Skeletal muscle tissue (tissue), 3 donors: ENCODE measurements at regions not wholly inside any gene's neighbourhood (a gene's known extent, or its start where the extent isn't known, plus 50 kb on each side); places are given as distances from the start of the nearest gene placed in this dataset.
"Not testable (repeated sequence)": the region's sequence is repeated elsewhere in the genome, so short reads cannot be mapped to it uniquely, and the experiment has no call there.

ENCODE experiments used
- H3K27ac ChIP-seq: one replicate; pipeline ENCODE4 v1.7.0; 2013; ENCODE audit warnings: mild to moderate bottlenecking, low read depth, low read length, inconsistent platforms
- H3K27me3 ChIP-seq, 3 donors: one replicate each; pipeline ENCODE4 v1.7.0; 2013; ENCODE audit warnings: low read length in 3 of 3; ENCODE audit not compliant: control insufficient read depth in 3 of 3, insufficient read depth in 3 of 3
- H3K36me3 ChIP-seq, 3 donors: one replicate each; pipeline ENCODE4 v1.7.0; 2013; ENCODE audit warnings: low read length in 3 of 3; ENCODE audit not compliant: control insufficient read depth in 3 of 3, insufficient read depth in 3 of 3
- H3K4me1 ChIP-seq, 3 donors: one replicate each; pipeline ENCODE4 v1.7.0; 2013; ENCODE audit warnings: low read length in 3 of 3, mild to moderate bottlenecking in 3 of 3; ENCODE audit not compliant: control insufficient read depth in 3 of 3, insufficient read depth in 3 of 3
- H3K4me3 ChIP-seq, 3 donors: one replicate each; pipeline ENCODE4 v1.7.0; 2013; ENCODE audit warnings: low read length in 3 of 3
- H3K9ac ChIP-seq, 3 donors: one replicate each; pipeline ENCODE4 v1.7.0; 2013; ENCODE audit warnings: low read length in 3 of 3, mild to moderate bottlenecking in 3 of 3, moderate library complexity in 2 of 3, low read depth in 1 of 3
- H3K9me3 ChIP-seq, 3 donors: one replicate each; pipeline ENCODE4 v1.7.0; 2013; ENCODE audit warnings: low read length in 3 of 3; ENCODE audit not compliant: control insufficient read depth in 3 of 3
- donor health status: Osteomylitis.

DNA sequence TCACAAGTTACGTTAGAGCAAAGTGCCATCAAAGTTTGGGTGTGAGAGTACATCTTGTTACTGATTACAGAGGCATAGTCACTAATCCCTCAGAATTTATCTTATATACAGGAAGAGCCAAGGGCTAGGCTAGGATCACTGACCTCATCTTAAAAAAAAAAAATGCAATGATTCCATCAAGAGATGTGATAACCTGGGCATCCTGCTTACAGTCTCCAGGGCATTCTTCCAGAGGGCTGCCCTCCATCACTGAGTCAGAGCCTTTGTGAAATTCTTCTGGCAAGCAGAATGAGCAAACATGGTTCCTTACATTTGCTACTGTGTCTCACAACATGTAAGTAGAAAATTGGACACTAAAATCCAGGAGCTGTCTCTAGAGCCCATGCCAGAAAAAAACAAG, 410.6 kb downstream of the ZFHX3 start:
- H3K27me3 ChIP-seq, result no peaks in the 10 kb centered on the region
- H3K36me3 ChIP-seq, result no peaks in the 10 kb centered on the region
- no peak overlapping the region for H3K4me3 ChIP-seq
- no peaks in the 10 kb centered on the region for H3K4me1 ChIP-seq
- H3K27ac ChIP-seq, result no peak overlapping the region
- H3K9ac ChIP-seq, result no peak overlapping the region
- peaks cover 0 to 4% (median 4%) of the 10 kb centered on the region in 3 donors for H3K9me3 ChIP-seq

DNA sequence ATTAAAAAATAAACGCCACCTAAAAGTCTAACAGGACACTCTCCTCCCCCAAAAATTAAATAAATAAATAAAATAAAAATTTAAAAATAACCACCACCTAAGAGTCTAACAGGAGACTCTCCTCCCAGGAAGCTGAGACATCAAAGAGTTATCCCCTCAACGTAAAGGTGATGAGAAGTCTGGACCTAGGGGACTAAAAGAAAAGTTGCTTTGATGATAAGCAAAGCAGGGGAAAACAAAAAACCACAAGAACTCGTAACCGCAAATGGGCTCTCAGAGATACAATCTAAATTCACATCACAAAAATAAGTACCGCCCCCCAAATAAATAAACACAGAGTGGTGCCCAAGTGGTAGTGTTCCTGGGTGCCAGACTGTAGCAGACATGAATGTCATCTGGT, 412.2 kb downstream of the ZFHX3 start:
- no peak overlapping the region for H3K27ac ChIP-seq
- H3K36me3 ChIP-seq, result no peaks in the 10 kb centered on the region
- H3K4me3 ChIP-seq, result no peak overlapping the region
- no peak overlapping the region for H3K9ac ChIP-seq
- peaks cover 0 to 4% (median 0%) of the 10 kb centered on the region in 3 donors for H3K9me3 ChIP-seq
- H3K27me3 ChIP-seq, result no peaks in the 10 kb centered on the region
- H3K4me1 ChIP-seq, result no peaks in the 10 kb centered on the region

DNA sequence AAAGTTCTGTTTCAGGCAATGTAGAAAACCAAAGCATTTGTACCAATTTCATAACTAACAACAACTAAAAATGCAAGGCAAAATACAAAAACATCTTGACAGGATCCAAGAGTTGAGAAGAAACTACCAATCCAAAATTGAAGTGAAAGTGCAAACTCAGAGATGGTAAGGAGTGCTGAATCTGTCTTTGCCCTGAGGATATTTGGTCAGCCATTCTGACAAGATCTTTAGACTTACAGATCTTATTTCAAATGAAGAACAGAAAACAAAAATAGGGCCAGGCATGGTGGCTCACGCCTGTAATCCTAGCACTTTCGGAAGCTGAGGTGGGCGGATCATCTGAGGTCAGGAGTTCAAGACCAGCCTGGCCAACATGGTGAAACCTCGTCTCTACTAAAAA, 412.8 kb downstream of the ZFHX3 start:
- Histone ChIP-seq H3K4me3 (no peak overlapping the region), H3K27me3 (no peaks in the 10 kb centered on the region), H3K4me1 (no peaks in the 10 kb centered on the region), H3K27ac (no peak overlapping the region), H3K36me3 (no peaks in the 10 kb centered on the region), H3K9ac (no peak overlapping the region), H3K9me3 (peaks cover 0 to 4% (median 0%) of the 10 kb centered on the region in 3 donors)

DNA sequence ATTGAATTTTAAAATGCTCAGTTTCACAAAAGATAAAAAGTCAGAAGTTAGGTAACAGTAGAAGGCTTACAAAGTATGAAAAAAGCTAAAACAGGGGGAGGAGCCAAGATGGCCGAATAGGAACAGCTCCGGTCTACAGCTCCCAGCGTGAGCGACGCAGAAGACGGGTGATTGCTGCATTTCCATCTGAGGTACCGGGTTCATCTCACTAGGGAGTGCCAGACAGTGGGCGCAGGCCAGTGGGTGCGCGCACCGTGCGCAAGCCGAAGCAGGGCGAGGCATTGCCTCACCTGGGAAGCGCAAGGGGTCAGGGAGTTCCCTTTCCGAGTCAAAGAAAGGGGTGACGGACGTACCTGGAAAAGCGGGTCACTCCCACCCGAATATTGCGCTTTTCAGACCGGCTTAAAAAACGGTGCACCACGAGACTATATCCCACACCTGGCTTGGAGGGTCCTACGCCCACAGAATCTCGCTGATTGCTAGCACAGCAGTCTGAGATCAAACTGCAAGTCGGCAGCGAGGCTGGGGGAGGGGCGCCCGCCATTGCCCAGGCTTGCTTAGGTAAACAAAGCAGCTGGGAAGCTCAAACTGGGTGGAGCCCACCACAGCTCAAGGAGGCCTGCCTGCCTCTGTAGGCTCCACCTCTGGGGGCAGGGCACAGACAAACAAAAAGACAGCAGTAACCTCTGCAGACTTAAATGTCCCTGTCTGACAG, 420.6 kb downstream of the ZFHX3 start:
- not testable (repeated sequence) for H3K9me3 ChIP-seq, H3K27ac ChIP-seq, H3K4me3 ChIP-seq, H3K36me3 ChIP-seq, H3K9ac ChIP-seq, H3K4me1 ChIP-seq, H3K27me3 ChIP-seq

DNA sequence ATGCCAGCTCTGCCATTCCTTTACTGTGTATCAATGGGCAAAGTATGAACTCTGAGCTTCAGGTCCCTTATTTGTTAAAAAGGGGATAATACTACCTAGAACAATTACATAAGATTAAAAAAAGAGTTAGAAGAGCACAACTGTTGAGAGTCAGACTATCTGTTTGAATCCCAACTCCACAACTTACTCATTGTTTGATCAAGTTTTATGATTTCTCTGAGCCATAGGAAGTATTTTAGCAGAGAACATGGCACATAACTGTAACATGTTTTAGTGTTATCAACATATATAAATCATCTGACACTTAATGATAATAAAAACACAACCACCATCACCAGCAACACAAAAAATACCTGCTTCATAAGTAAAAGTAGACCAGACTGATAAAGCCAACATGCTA, 421.3 kb downstream of the ZFHX3 start:
- H3K9me3 ChIP-seq, result no peaks in the 10 kb centered on the region
- H3K4me3 ChIP-seq, result no peak overlapping the region
- no peaks in the 10 kb centered on the region for H3K27me3 ChIP-seq
- H3K27ac ChIP-seq, result no peak overlapping the region
- no peaks in the 10 kb centered on the region for H3K4me1 ChIP-seq
- no peak overlapping the region for H3K9ac ChIP-seq
- H3K36me3 ChIP-seq, result no peaks in the 10 kb centered on the region

DNA sequence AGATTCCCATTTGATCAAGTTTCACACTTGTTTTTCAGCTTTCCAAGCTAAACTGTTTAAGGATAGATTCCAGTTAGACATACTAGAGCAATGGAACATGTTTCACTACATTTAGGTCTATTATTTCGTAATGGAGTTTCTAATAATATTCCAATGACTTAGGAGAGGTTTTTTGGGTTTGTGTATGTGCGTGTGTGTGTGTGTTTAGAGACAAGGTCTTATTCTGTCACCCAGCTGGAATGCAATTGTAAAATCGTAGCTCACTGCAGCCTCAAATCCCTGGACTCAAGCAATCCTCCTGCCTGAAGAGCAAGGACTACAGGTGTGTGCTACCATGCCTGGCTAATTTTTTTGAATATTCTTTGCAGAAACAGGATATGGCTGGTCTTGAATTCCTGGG, 426.3 kb downstream of the ZFHX3 start:
- Histone ChIP-seq H3K27me3 (no peaks in the 10 kb centered on the region), H3K4me1 (no peaks in the 10 kb centered on the region), H3K9me3 (no peaks in the 10 kb centered on the region), H3K4me3 (no peak overlapping the region), H3K36me3 (no peaks in the 10 kb centered on the region), H3K27ac (no peak overlapping the region), H3K9ac (no peak overlapping the region)

DNA sequence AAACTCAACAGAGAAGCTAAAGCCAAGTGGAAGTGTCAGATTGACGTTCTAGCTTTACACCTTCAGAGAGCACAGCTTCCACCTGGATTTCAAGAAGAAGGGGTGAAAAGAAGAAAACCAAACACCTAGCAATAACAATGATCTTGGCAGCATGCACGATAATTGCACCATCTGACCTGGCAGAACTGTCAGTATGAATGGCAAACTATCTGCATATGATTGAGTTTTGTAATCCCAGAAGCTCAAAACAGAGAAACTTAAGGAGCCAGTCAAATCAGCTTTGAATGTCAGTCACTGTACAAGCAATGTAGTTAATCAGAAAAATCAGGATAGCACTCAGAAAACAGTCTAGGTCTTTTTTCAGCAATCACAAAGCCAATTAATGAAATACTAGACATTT, 427.1 kb downstream of the ZFHX3 start:
- Histone ChIP-seq H3K36me3 (no peaks in the 10 kb centered on the region), H3K27ac (no peak overlapping the region), H3K9me3 (no peaks in the 10 kb centered on the region), H3K27me3 (no peaks in the 10 kb centered on the region), H3K4me1 (no peaks in the 10 kb centered on the region), H3K9ac (no peak overlapping the region), H3K4me3 (no peak overlapping the region)

DNA sequence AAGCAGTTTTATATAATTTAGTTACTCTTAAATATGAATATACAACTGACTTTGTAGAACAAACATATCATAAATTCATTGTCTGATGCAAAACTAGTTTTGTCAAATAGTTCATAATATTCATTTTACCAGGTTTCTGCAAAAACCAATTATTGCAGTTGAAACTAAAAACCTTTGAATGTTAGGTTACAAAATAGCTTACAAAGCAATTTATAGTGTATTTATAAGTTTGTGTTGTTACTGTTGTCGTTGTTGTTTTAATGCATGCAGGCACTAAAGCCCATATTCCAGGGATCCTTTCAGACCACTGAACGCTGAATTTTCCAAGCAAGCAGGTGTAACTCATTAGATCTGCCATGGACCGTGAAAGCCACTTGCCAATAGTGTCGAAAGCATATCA, 427.6 kb downstream of the ZFHX3 start:
- Histone ChIP-seq H3K9ac (no peak overlapping the region), H3K36me3 (no peaks in the 10 kb centered on the region), H3K27me3 (no peaks in the 10 kb centered on the region), H3K4me3 (no peak overlapping the region), H3K9me3 (no peaks in the 10 kb centered on the region), H3K4me1 (no peaks in the 10 kb centered on the region), H3K27ac (no peak overlapping the region)

DNA sequence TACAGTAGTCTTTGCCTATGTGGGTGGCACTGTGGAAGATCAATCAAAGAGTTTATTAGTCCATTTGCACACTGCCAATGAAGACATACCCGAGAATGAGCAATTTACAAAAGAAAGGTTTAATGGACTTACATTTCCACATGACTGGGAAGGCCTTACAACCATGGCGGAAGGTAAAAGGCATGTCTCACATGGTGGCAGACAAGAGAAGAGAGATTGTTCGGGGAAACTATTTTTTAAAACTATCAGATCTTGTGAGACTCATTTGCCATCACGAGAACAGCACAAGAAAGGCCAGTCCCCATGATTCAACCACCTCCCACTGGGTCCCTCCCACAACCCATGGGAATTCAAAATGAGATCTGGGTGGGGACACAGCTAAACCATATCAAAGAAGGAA, 432.1 kb downstream of the ZFHX3 start:
- H3K9me3 ChIP-seq, result no peaks in the 10 kb centered on the region
- H3K4me1 ChIP-seq, result no peaks in the 10 kb centered on the region
- H3K27ac ChIP-seq, result no peak overlapping the region
- no peak overlapping the region for H3K4me3 ChIP-seq
- no peak overlapping the region for H3K9ac ChIP-seq
- no peaks in the 10 kb centered on the region for H3K27me3 ChIP-seq
- no peaks in the 10 kb centered on the region for H3K36me3 ChIP-seq

DNA sequence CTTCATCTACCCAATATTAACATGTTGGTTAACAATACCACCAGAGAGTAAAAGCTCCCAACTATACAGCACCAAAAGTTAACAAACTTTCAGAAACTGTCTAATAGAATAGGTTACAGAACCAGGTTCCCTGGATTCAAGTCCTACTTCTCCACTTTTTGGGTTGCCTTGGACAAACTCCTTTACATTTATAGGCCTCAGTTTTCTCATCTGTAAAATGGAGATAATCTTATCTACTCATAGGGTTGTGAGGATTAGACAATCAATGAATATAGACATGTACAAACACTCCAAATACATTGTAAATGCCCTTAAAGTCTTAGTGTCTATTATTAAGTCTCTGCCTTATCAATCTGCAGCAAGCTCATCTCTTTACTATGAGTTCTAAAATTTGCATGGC, 435.2 kb downstream of the ZFHX3 start:
- no peak overlapping the region for H3K4me3 ChIP-seq
- H3K4me1 ChIP-seq, result no peaks in the 10 kb centered on the region
- no peak overlapping the region for H3K9ac ChIP-seq
- no peak overlapping the region for H3K27ac ChIP-seq
- H3K9me3 ChIP-seq, result no peaks in the 10 kb centered on the region
- H3K27me3 ChIP-seq, result no peaks in the 10 kb centered on the region
- no peaks in the 10 kb centered on the region for H3K36me3 ChIP-seq
